Neural cell (in vitro differentiated cells): ENCODE measurements at regions not wholly inside any gene's neighbourhood (a gene's known extent, or its start where the extent isn't known, plus 50 kb on each side); places are given as distances from the start of the nearest gene placed in this dataset.

Experiments used
- EP300 ChIP-seq: fragments of 450-650 bp; conservative IDR thresholded peaks from 2 replicates; pipeline ENCODE4 v1.6.1; 2014; ENCODE audit warnings: antibody characterized with exemption, mild to moderate bottlenecking, moderate library complexity; ENCODE audit not compliant: poor library complexity, severe bottlenecking
- EZH2 ChIP-seq: fragments of 200-600, 300-800 bp; shearing (Covaris generic), sonication (generic); IDR thresholded peaks from 2 replicates; pipeline ENCODE4 v1.6.1; 2014; ENCODE audit warnings: antibody characterized with exemption, low read length, borderline replicate concordance, mild to moderate bottlenecking; ENCODE audit not compliant: insufficient read depth, poor library complexity, severe bottlenecking
- MXI1 ChIP-seq: fragments of 450-650 bp; conservative IDR thresholded peaks from 2 replicates; pipeline ENCODE4 v1.6.1; 2014; ENCODE audit warnings: antibody characterized with exemption, mild to moderate bottlenecking; ENCODE audit not compliant: poor library complexity, severe bottlenecking
- POLR2AphosphoS5 ChIP-seq: IDR thresholded peaks from 2 replicates; pipeline ENCODE4 v1.6.1; 2012
- RAD21 ChIP-seq: fragments of 450-650 bp; conservative IDR thresholded peaks from 2 replicates; pipeline ENCODE4 v1.6.1; 2014; ENCODE audit warnings: antibody characterized with exemption, mild to moderate bottlenecking, moderate library complexity
- SMC3 ChIP-seq: fragments of 450-650 bp; conservative IDR thresholded peaks from 2 replicates; pipeline ENCODE4 v1.6.1; 2014; ENCODE audit warnings: antibody characterized with exemption, mild to moderate bottlenecking, moderate library complexity; ENCODE audit not compliant: poor library complexity
- TAF1 ChIP-seq: IDR thresholded peaks from 2 replicates; pipeline ENCODE4 v1.6.1; 2012; ENCODE audit warnings: low read depth
- TF ChIP-seq, protein P1 (sequence below): fragments of 450-650 bp; IDR thresholded peaks from 2 replicates; pipeline ENCODE4 v1.5.1; 2014; ENCODE audit warnings: antibody characterized with exemption, mild to moderate bottlenecking, moderate library complexity; ENCODE audit not compliant: poor library complexity, severe bottlenecking
- TF ChIP-seq, protein P2 (sequence below): IDR thresholded peaks from 2 replicates; pipeline ENCODE4 v1.6.1; 2012; ENCODE audit warnings: borderline replicate concordance

DNA sequence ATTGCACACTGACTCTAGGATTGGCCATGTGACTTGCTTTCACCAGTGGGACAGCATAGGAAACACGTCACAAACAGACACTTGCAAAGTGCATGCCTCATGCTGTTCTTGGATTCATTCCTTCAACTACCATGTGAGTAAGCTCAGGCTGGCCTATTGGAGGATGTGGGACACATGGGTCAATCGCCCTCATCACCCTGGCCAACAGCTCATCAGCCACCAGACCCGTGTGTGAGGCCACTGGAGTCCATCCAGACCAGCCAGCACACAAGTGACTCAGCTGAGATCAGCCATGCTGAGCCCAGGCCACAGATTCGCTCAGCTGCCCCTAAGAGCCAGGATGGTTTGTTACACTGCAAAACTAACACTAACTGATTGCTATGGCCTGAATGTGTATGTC, 216.1 kb upstream of the GRIK3 start:
- TF ChIP-seq, protein P1, sequence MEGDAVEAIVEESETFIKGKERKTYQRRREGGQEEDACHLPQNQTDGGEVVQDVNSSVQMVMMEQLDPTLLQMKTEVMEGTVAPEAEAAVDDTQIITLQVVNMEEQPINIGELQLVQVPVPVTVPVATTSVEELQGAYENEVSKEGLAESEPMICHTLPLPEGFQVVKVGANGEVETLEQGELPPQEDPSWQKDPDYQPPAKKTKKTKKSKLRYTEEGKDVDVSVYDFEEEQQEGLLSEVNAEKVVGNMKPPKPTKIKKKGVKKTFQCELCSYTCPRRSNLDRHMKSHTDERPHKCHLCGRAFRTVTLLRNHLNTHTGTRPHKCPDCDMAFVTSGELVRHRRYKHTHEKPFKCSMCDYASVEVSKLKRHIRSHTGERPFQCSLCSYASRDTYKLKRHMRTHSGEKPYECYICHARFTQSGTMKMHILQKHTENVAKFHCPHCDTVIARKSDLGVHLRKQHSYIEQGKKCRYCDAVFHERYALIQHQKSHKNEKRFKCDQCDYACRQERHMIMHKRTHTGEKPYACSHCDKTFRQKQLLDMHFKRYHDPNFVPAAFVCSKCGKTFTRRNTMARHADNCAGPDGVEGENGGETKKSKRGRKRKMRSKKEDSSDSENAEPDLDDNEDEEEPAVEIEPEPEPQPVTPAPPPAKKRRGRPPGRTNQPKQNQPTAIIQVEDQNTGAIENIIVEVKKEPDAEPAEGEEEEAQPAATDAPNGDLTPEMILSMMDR = no peak
- TF ChIP-seq EP300 (no peak), TAF1 (no peak), EZH2 (no peak), POLR2AphosphoS5 (no peak), RAD21 (no peak), SMC3 (no peak), MXI1 (no peak)
- TF ChIP-seq, protein P2, sequence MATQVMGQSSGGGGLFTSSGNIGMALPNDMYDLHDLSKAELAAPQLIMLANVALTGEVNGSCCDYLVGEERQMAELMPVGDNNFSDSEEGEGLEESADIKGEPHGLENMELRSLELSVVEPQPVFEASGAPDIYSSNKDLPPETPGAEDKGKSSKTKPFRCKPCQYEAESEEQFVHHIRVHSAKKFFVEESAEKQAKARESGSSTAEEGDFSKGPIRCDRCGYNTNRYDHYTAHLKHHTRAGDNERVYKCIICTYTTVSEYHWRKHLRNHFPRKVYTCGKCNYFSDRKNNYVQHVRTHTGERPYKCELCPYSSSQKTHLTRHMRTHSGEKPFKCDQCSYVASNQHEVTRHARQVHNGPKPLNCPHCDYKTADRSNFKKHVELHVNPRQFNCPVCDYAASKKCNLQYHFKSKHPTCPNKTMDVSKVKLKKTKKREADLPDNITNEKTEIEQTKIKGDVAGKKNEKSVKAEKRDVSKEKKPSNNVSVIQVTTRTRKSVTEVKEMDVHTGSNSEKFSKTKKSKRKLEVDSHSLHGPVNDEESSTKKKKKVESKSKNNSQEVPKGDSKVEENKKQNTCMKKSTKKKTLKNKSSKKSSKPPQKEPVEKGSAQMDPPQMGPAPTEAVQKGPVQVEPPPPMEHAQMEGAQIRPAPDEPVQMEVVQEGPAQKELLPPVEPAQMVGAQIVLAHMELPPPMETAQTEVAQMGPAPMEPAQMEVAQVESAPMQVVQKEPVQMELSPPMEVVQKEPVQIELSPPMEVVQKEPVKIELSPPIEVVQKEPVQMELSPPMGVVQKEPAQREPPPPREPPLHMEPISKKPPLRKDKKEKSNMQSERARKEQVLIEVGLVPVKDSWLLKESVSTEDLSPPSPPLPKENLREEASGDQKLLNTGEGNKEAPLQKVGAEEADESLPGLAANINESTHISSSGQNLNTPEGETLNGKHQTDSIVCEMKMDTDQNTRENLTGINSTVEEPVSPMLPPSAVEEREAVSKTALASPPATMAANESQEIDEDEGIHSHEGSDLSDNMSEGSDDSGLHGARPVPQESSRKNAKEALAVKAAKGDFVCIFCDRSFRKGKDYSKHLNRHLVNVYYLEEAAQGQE = no peak
